CD4-positive, alpha-beta T cell treated with Interferon gamma for 1 hour (primary cell): ENCODE measurements at regions not wholly inside any gene's neighbourhood (a gene's known extent, or its start where the extent isn't known, plus 50 kb on each side); places are given as distances from the start of the nearest gene placed in this dataset.

Source experiments
- DNase-seq: peaks from one replicate; pipeline ENCODE4 v3.0.0-alpha.2; 2020

DNA sequence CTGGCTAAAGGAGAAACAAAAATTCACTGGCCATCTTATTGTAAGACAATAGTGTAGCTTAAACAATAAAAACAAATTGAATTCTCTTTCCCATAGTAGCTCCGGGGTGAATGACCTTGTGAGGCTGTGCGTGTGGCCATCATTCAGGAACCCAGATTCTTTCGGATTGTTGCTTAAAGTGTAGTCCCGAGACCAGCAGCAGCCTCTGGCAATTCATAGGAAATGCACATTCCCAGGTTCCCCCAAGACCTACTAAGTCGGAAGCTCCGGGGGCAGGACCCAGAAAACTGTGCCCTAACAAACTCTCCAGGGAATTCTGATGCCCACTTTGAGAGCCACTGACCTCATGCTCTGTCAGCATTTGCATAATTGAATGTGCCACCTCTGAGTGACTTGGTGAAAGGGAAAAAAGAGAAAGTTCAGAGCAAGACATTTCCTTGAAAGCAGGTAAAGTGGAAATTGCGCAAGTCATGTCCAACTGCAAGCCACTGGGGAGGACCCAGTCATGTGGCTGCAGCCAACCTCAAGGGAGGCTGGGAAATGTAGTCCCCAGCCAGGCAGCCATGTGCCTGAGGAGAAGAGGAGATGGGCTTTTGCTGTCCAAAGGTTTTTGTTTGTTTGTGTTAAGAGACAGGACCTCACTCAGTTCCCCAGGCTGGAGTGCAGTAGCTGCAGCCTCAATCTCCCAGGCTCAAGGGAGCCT lies 50.7 kb upstream of the PNMA8B start:
- peak; percentile 20 for DNase-seq

DNA sequence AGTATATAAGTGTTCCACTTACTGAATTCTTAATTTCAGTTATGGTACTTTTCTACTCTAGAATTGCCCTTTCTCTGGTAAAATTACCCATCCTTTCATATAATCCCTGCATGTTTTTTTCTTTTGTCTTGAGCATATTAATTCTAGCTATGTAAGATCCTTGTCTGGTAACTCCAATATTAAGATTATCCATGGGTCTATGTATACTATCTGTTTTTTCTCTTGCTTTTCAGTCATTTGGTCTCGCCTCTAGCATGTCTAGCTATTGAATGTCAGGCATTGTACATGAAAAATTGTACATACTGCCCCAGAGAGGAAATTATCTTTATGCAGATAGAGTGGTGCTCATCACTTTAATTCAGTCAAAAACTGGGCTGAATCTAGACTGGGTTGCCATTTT lies 50.4 kb upstream of the CALM3 start:
- no peak for DNase-seq

DNA sequence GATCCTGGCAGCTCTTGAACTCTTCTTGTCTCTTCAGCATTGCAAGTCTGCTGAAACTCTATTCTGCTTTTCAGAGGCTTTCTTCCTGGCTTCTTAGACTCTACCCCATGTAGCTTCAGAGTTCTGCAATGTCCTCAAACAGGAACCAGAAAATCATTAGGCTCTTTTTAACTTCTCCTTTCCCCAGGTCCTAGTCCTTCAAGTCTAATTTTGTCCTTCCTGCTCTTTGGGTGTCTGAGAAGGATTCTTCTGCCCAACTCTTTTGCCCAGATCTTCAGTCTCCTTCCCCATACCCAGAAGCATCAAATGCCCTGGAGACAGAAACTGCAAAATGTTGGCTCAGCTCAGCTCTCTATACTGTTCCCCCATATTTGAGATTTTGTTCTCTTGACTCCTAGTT lies 50.0 kb upstream of the CALM3 start:
- no peak for DNase-seq
